ENCODE measurements at regions not wholly inside any gene's neighbourhood (a gene's known extent, or its start where the extent isn't known, plus 50 kb on each side); places are given as distances from the start of the nearest gene placed in this dataset.

GRCh38 chr15:46174122-46174521 lies 539.3 kb downstream of the SQOR start:
- H3K9me3 Mint-ChIP-seq: peaks cover 29% of the 10 kb centered on the region
- DNase-seq: no peak
- no peak for TF ChIP-seq CTCF (IDR thresholded peaks at IDR 0.05)
- H3K27me3 Mint-ChIP-seq (ENCODE audit: low read depth, poor library complexity): no peaks in the 10 kb centered on the region
- H3K4me3 Mint-ChIP-seq: no peak overlapping the region
- no peaks in the 10 kb centered on the region for H3K36me3 Mint-ChIP-seq (ENCODE audit: low read depth)
- H3K27ac Mint-ChIP-seq: no peak overlapping the region
- no peaks in the 10 kb centered on the region for H3K4me1 Mint-ChIP-seq

- H3K9me3 Mint-ChIP-seq: peaks cover 21% of the 10 kb centered on the region
- H3K4me1 Mint-ChIP-seq: no peaks in the 10 kb centered on the region
- no peak for DNase-seq
- H3K27ac Mint-ChIP-seq: no peak overlapping the region
- H3K4me3 Mint-ChIP-seq: no peak overlapping the region
- H3K36me3 Mint-ChIP-seq (ENCODE audit: low read depth): no peaks in the 10 kb centered on the region
- no peak for TF ChIP-seq CTCF (IDR thresholded peaks at IDR 0.05)
- no peaks in the 10 kb centered on the region for H3K27me3 Mint-ChIP-seq (ENCODE audit: low read depth, poor library complexity)
Measured at GRCh38 chr15:46177219-46177618, 542.4 kb downstream of the SQOR start.

- no peaks in the 10 kb centered on the region for H3K36me3 Mint-ChIP-seq (ENCODE audit: low read depth)
- H3K27ac Mint-ChIP-seq: no peak overlapping the region
- no peak for TF ChIP-seq CTCF (IDR thresholded peaks at IDR 0.05)
- H3K27me3 Mint-ChIP-seq (ENCODE audit: low read depth, poor library complexity): no peaks in the 10 kb centered on the region
- no peak for DNase-seq
- H3K9me3 Mint-ChIP-seq: peaks cover 26% of the 10 kb centered on the region
- H3K4me1 Mint-ChIP-seq: no peaks in the 10 kb centered on the region
- H3K4me3 Mint-ChIP-seq: no peak overlapping the region
Measured at GRCh38 chr15:46178138-46178537, 543.3 kb downstream of the SQOR start.

- Mint-ChIP-seq H3K27me3 (ENCODE audit: low read depth, poor library complexity) (peaks cover 6% of the 10 kb centered on the region), H3K4me1 (no peaks in the 10 kb centered on the region), H3K36me3 (ENCODE audit: low read depth) (no peaks in the 10 kb centered on the region), H3K27ac (no peak overlapping the region), H3K4me3 (no peak overlapping the region), H3K9me3 (peaks cover 7% of the 10 kb centered on the region)
- TF ChIP-seq CTCF (IDR thresholded peaks at IDR 0.05): no peak
- DNase-seq: no peak
Measured at GRCh38 chr15:46207341-46207740, 572.5 kb downstream of the SQOR start.

GRCh38 chr15:46213551-46213950 lies 578.7 kb downstream of the SQOR start:
- Mint-ChIP-seq H3K9me3 (peaks cover 7% of the 10 kb centered on the region), H3K27me3 (ENCODE audit: low read depth, poor library complexity) (peaks cover 2% of the 10 kb centered on the region), H3K4me1 (no peaks in the 10 kb centered on the region), H3K36me3 (ENCODE audit: low read depth) (no peaks in the 10 kb centered on the region), H3K4me3 (no peak overlapping the region), H3K27ac (no peak overlapping the region)
- DNase-seq: no peak
- TF ChIP-seq CTCF (IDR thresholded peaks at IDR 0.05): no peak

- Mint-ChIP-seq H3K27me3 (ENCODE audit: low read depth, poor library complexity) (peaks cover 19% of the 10 kb centered on the region), H3K4me1 (no peaks in the 10 kb centered on the region), H3K4me3 (no peak overlapping the region), H3K9me3 (no peaks in the 10 kb centered on the region), H3K36me3 (ENCODE audit: low read depth) (no peaks in the 10 kb centered on the region), H3K27ac (no peak overlapping the region)
- no peak for TF ChIP-seq CTCF (IDR thresholded peaks at IDR 0.05)
- no peak for DNase-seq
Measured at GRCh38 chr15:46222826-46223225, 588.0 kb downstream of the SQOR start.

All from nephron progenitor cell (in vitro differentiated cells).